ENCODE measurements at regions not wholly inside any gene's neighbourhood (a gene's known extent, or its start where the extent isn't known, plus 50 kb on each side); places are given as distances from the start of the nearest gene placed in this dataset.

GRCh38 chr10:9188022-9188810, 1133.7 kb downstream of the GATA3 start:
- DNase-seq (ENCODE audit: low read depth in 2 of 2): no peak
- TF ChIP-seq CTCF (IDR thresholded peaks at IDR 0.05; ENCODE audit: low read depth, low read length): no peak
- no peak overlapping the region for H3K4me3 ChIP-seq (replicated peaks in 1 of 2; ENCODE audit: low read depth in 2 of 2, low read length in 2 of 2)

GRCh38 chr10:9189448-9189847, 1135.0 kb downstream of the GATA3 start:
- no peak for DNase-seq (ENCODE audit: low read depth in 2 of 2)
- no peak for TF ChIP-seq CTCF (IDR thresholded peaks at IDR 0.05; ENCODE audit: low read depth, low read length)

GRCh38 chr10:9193120-9193519, 1138.6 kb downstream of the GATA3 start:
- no peak overlapping the region for H3K4me3 ChIP-seq (replicated peaks in 1 of 2; ENCODE audit: low read depth in 2 of 2, low read length in 2 of 2)
- no peak for TF ChIP-seq CTCF (IDR thresholded peaks at IDR 0.05; ENCODE audit: low read depth, low read length)
- DNase-seq (ENCODE audit: low read depth in 2 of 2): no peak

More at GRCh38 chr10:9189448-9189847, 1135.0 kb downstream of the GATA3 start:
- H3K4me3 ChIP-seq (replicated peaks in 1 of 2; ENCODE audit: low read depth in 2 of 2, low read length in 2 of 2): no peak overlapping the region

- no peak overlapping the region for H3K4me3 ChIP-seq (replicated peaks in 1 of 2; ENCODE audit: low read depth in 2 of 2, low read length in 2 of 2)
- TF ChIP-seq CTCF (IDR thresholded peaks at IDR 0.05; ENCODE audit: low read depth, low read length): no peak
- no peak for DNase-seq (ENCODE audit: low read depth in 2 of 2)
Measured at GRCh38 chr10:9195385-9195784, 1140.9 kb downstream of the GATA3 start.

GRCh38 chr10:9198611-9199010, 1144.1 kb downstream of the GATA3 start:
- no peak for TF ChIP-seq CTCF (IDR thresholded peaks at IDR 0.05; ENCODE audit: low read depth, low read length)
- DNase-seq (ENCODE audit: low read depth in 2 of 2): peak; percentile 5 to 19
- no peak overlapping the region for H3K4me3 ChIP-seq (replicated peaks in 1 of 2; ENCODE audit: low read depth in 2 of 2, low read length in 2 of 2)

- no peak for TF ChIP-seq CTCF (IDR thresholded peaks at IDR 0.05; ENCODE audit: low read depth, low read length)
- DNase-seq (ENCODE audit: low read depth in 2 of 2): no peak
- H3K4me3 ChIP-seq (replicated peaks in 1 of 2; ENCODE audit: low read depth in 2 of 2, low read length in 2 of 2): no peak overlapping the region
Measured at GRCh38 chr10:9205558-9205957, 1151.1 kb downstream of the GATA3 start.
